GM12878 (cell line): ENCODE measurements at regions not wholly inside any gene's neighbourhood (a gene's known extent, or its start where the extent isn't known, plus 50 kb on each side); places are given as distances from the start of the nearest gene placed in this dataset.

Source experiments
- ATAC-seq: fragments of 200-7000 bp; cut with Tn5 transposase; 3 replicates; pipeline ENCODE4 v1.9.1; 2020; ENCODE audit warnings: mild to moderate bottlenecking, moderate library complexity
- BruUV-seq: library from RNA; stranded (reverse); fragments of 400-500 nt; replicated peaks from 2 replicates; lab custom pipeline; 2021; lab: Mats Ljungman, UMichigan
- CTCF ChIA-PET: fragments of 300-600 bp; sonication (Branson Sonifier 250); formaldehyde crosslinking; extraction: SDS; loops from one replicate; lab custom pipeline; 2021; ENCODE audit warnings: inconsistent platforms; lab: Yijun Ruan, JAX
- POLR2A ChIA-PET: fragments of 350-600 bp; formaldehyde crosslinking; extraction: SDS; loops from one replicate; lab custom pipeline; 2021; ENCODE audit warnings: inconsistent platforms; lab: Charles Lee
- RAD21 ChIA-PET: fragments of 300-600 bp; sonication (Branson Sonifier 250); formaldehyde crosslinking; loops from one replicate; lab custom pipeline; 2023; ENCODE audit warnings: antibody characterized with exemption; ENCODE audit not compliant: unreplicated experiment; lab: Charles Lee
- SMC1A ChIA-PET: fragments of 300-600 bp; sonication (Branson Sonifier 250); formaldehyde crosslinking; loops from one replicate; lab custom pipeline; 2023; ENCODE audit not compliant: unreplicated experiment, uncharacterized antibody; lab: Charles Lee
- DNase-seq: peaks from one replicate; pipeline ENCODE4 v3.0.0-alpha.2; 2011; ENCODE audit warnings: low read depth, low spot score
- FAIRE-seq: peaks from 3 replicates; lab custom pipeline; 2011; peaks lifted over from hg19 to GRCh38; lab: Jason Lieb, UNC
- H2AFZ ChIP-seq: 2 replicates; pipeline ENCODE4 v1.6.0; 2011; ENCODE audit warnings: low read depth, low read length, control low read depth; ENCODE audit not compliant: control insufficient read depth
- H3K27ac ChIP-seq: 2 replicates; pipeline ENCODE4 v1.5.1; 2011; ENCODE audit warnings: control low read depth; ENCODE audit not compliant: control insufficient read depth, insufficient read depth
- H3K27me3 ChIP-seq, 2 experiments: replicated peaks in 1 of 2; 2 replicates each; pipeline versions ENCODE4 v1.6.0 to v1.6.1; 2011; ENCODE audit warnings: low read length in 1 of 2; ENCODE audit not compliant: control insufficient read depth in 2 of 2, insufficient read depth in 2 of 2
- H3K36me3 ChIP-seq, 2 experiments: 2 replicates each; pipeline ENCODE4 v1.5.1; 2011; ENCODE audit warnings: low read length in 1 of 2; ENCODE audit not compliant: control insufficient read depth in 2 of 2, insufficient read depth in 2 of 2
- H3K4me1 ChIP-seq: 2 replicates; pipeline ENCODE4 v1.6.1; 2011; ENCODE audit warnings: mild to moderate bottlenecking, low read length, moderate library complexity, mixed read lengths; ENCODE audit not compliant: control insufficient read depth, insufficient read depth
- H3K4me2 ChIP-seq: 2 replicates; pipeline ENCODE4 v1.6.0; 2011; ENCODE audit warnings: control low read depth; ENCODE audit not compliant: control insufficient read depth, insufficient read depth
- H3K4me3 ChIP-seq: fragments of 200-600 bp; sonication (generic); 2 replicates; pipeline ENCODE4 v1.5.1; 2016
- H3K79me2 ChIP-seq: 2 replicates; pipeline ENCODE4 v1.6.0; 2011; ENCODE audit warnings: low read length; ENCODE audit not compliant: control insufficient read depth, insufficient read depth
- H3K9ac ChIP-seq: 2 replicates; pipeline ENCODE4 v1.8.0; 2011; ENCODE audit warnings: low read length, control low read depth, mixed read lengths; ENCODE audit not compliant: control insufficient read depth, insufficient read depth
- H3K9me3 ChIP-seq: replicated peaks from 3 replicates; pipeline ENCODE4 v1.5.1; 2011; ENCODE audit warnings: mild to moderate bottlenecking, low read length; ENCODE audit not compliant: control insufficient read depth, insufficient read depth
- H4K20me1 ChIP-seq: 2 replicates; pipeline ENCODE4 v1.6.0; 2011; ENCODE audit not compliant: control insufficient read depth, insufficient read depth
- ATF7 ChIP-seq: fragments of 450-650 bp; IDR thresholded peaks from 2 replicates; pipeline ENCODE4 v1.6.1; 2016; ENCODE audit warnings: low read depth, mild to moderate bottlenecking
- CBFB ChIP-seq: IDR thresholded peaks from 2 replicates; pipeline ENCODE4 v1.6.1; 2016; ENCODE audit warnings: antibody characterized with exemption, low read depth
- EP300 ChIP-seq, 2 experiments: fragments of 150-350 bp in 1 of 2; IDR thresholded peaks; 2 replicates each; pipeline ENCODE4 v1.6.1; 2011 to 2012; ENCODE audit warnings: low read depth in 2 of 2, low read length in 2 of 2, borderline replicate concordance in 1 of 2, improper control_type of control experiment in 1 of 2, inconsistent platforms in 1 of 2; ENCODE audit not compliant: control insufficient read depth in 1 of 2
- IKZF2 ChIP-seq, 2 experiments: fragments of 450-650 bp; IDR thresholded peaks; 2 replicates each; pipeline ENCODE4 v1.6.1; 2017; ENCODE audit warnings: mild to moderate bottlenecking in 2 of 2, moderate library complexity in 2 of 2
- MEF2B ChIP-seq: fragments of 450-650 bp; IDR thresholded peaks from 2 replicates; pipeline ENCODE4 v1.6.1; 2018; ENCODE audit warnings: mild to moderate bottlenecking, moderate library complexity; ENCODE audit not compliant: partially characterized antibody, poor library complexity, severe bottlenecking
- NBN ChIP-seq: fragments of 450-650 bp; IDR thresholded peaks from 2 replicates; pipeline ENCODE4 v1.6.1; 2016
- RELA ChIP-seq: fragments of 450-650 bp; IDR thresholded peaks from 2 replicates; pipeline ENCODE4 v1.8.0; 2014; ENCODE audit warnings: borderline replicate concordance; ENCODE audit not compliant: partially characterized antibody
- STAT1 ChIP-seq: fragments of 450-650 bp; conservative IDR thresholded peaks from 2 replicates; pipeline ENCODE4 v1.6.1; 2014; ENCODE audit warnings: antibody characterized with exemption, mild to moderate bottlenecking
- YY1 ChIP-seq: IDR thresholded peaks from 2 replicates; pipeline ENCODE4 v1.6.1; 2011; ENCODE audit warnings: low read depth, mild to moderate bottlenecking, low read length
- WGBS: methylation state at CpG from one replicate; pipeline ENCODE4 v1.1.6; 2016; ENCODE audit warnings: low lambda C conversion rate; ENCODE audit not compliant: insufficient replicate concordance, insufficient coverage; ENCODE audit errors: missing lambda C conversion rate; 5-methylcytosine and 5-hydroxymethylcytosine counted together
- in situ Hi-C: fragments of 300-500 bp; cut with MboI; formaldehyde crosslinking; loops from 9 replicates; pipeline ENCODE4 v1.14.3; 2018; ENCODE audit warnings: mixed read lengths
- intact Hi-C: fragments of 100-400 bp; cut with micrococcal nuclease; formaldehyde crosslinking; loops from one replicate; pipeline ENCODE4 v1.14.2; 2022; ENCODE audit not compliant: unreplicated experiment
- TF ChIP-seq, protein P1 (sequence below): fragments of 450-650 bp; IDR thresholded peaks from 2 replicates; pipeline ENCODE4 v1.6.1; 2016; ENCODE audit warnings: mild to moderate bottlenecking

- FAIRE-seq (no peak), DNase-seq (no peak), ATAC-seq (peak; percentile 87)
- POLR2A ChIA-PET: no interaction called here
- no peak overlapping the region for H3K4me2 ChIP-seq
- 42% methylated on average over 3 of the region's 3 CpGs for WGBS
- no peaks in the 10 kb centered on the region for H4K20me1 ChIP-seq
- in situ Hi-C loops (no loop called here), intact Hi-C loops (no loop called here)
- no peaks in the 10 kb centered on the region for H3K4me1 ChIP-seq
- TF ChIP-seq RELA (no peak), IKZF2 (IDR thresholded peaks at IDR 0.05) (peak; percentile 35 to 54; a peak in 2 of 4 replicates), EP300 (IDR thresholded peaks at IDR 0.05; ENCODE audit: borderline replicate concordance in 1 of 2, control insufficient read depth in 1 of 2, low read depth in 2 of 2, low read length in 2 of 2) (no peak), ATF7 (0 out of 2 replicates have a peak, but pooled peaks have one; percentile 35), CBFB (no peak), STAT1 (no peak), MEF2B (peak; percentile 27), NBN (no peak)
- no peak overlapping the region for H3K9ac ChIP-seq
- no peaks in the 10 kb centered on the region for H3K9me3 ChIP-seq
- H3K4me3 ChIP-seq: no peak overlapping the region
- CTCF ChIA-PET: no interaction called here
- RAD21 ChIA-PET: no interaction called here
- H3K36me3 ChIP-seq: no peaks in the 10 kb centered on the region
- SMC1A ChIA-PET: no interaction called here
- no peak overlapping the region for H3K27ac ChIP-seq
- H2AFZ ChIP-seq: no peak overlapping the region
- no peaks in the 10 kb centered on the region for H3K27me3 ChIP-seq
- H3K79me2 ChIP-seq: no peaks in the 10 kb centered on the region
- no TSS peak for BruUV-seq
Observed at GRCh38 chr14:85154714-85155113, 375.2 kb upstream of the FLRT2 start.

DNA sequence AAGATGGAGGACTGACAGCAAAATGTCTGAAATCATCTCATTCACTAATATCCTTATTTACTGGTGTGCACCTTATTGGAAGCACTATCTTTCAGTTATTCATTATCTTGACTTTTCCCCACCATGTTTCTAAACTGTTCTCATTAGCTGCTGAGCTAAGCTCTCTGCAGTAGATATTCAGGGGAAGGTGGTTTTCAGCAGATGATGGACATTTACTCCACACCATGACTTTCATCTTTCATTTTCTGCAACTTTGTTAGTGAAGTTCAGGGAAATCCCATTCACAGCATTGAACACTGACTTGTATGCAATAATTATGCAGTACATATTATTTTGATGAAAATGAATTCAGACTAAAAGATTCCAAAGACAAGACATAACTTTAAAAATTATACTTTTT is 373.6 kb upstream of the FLRT2 start:
- ChIA-PET SMC1A (no interaction called here), POLR2A (no interaction called here), RAD21 (no interaction called here), CTCF (no interaction called here)
- Histone ChIP-seq H3K9me3 (no peaks in the 10 kb centered on the region), H3K4me2 (no peak overlapping the region), H3K27ac (no peak overlapping the region), H3K36me3 (no peaks in the 10 kb centered on the region), H3K9ac (no peak overlapping the region), H3K4me3 (no peak overlapping the region), H3K27me3 (no peaks in the 10 kb centered on the region), H4K20me1 (no peaks in the 10 kb centered on the region), H3K79me2 (no peaks in the 10 kb centered on the region), H2AFZ (no peak overlapping the region), H3K4me1 (no peaks in the 10 kb centered on the region)
- DNase-seq (no peak), ATAC-seq (peak; percentile 74), FAIRE-seq (no peak)
- no peak for TF ChIP-seq YY1
- TF ChIP-seq, protein P1, sequence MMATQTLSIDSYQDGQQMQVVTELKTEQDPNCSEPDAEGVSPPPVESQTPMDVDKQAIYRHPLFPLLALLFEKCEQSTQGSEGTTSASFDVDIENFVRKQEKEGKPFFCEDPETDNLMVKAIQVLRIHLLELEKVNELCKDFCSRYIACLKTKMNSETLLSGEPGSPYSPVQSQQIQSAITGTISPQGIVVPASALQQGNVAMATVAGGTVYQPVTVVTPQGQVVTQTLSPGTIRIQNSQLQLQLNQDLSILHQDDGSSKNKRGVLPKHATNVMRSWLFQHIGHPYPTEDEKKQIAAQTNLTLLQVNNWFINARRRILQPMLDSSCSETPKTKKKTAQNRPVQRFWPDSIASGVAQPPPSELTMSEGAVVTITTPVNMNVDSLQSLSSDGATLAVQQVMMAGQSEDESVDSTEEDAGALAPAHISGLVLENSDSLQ: peak; percentile 51; the same call in 1 of the 2 replicates
- BruUV-seq: no TSS peak
- in situ Hi-C loops (no loop called here), intact Hi-C loops (no loop called here)
